ENCODE measurements at regions not wholly inside any gene's neighbourhood (a gene's known extent, or its start where the extent isn't known, plus 50 kb on each side); places are given as distances from the start of the nearest gene placed in this dataset.

DNA sequence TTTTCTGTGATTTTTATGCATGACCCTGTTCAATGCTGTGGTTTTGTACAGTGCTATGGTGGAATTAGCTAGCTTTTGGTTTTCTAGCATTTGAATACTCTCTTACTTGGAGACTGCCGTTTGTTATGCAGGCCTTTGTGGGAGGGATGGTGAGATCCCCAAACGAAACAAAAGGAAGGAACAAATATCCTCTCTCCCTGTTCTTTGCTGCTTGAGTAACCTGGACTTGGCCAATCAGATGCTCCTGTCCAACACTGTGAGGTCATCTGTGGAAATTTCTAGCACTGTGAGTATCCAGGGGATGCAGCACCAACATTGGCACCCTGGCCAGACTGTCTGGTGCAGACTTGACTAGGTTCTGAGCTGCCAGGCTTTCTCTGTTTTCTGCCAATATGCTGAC is 314.4 kb downstream of the ANKRD30A start:
- Histone ChIP-seq H3K4me1 (no peaks in the 10 kb centered on the region), H3K27me3 (no peaks in the 10 kb centered on the region), H3K36me3 (no peaks in the 10 kb centered on the region), H3K9me3 (no peaks in the 10 kb centered on the region), H3K4me3 (no peak overlapping the region), H3K27ac (no peak overlapping the region)
- 63 to 67% (median 65%) methylated on average over 2 of the region's 2 CpGs for WGBS, 5 donors
- intact Hi-C loops (cut with DNase I; ENCODE audit: low total_unique reads): no loop called here
- TF ChIP-seq EP300 (IDR thresholded peaks at IDR 0.05) (no peak), POLR2A (IDR thresholded peaks at IDR 0.05) (no peak), CTCF (IDR thresholded peaks at IDR 0.05) (no peak), POLR2AphosphoS5 (IDR thresholded peaks at IDR 0.05) (no peak)
- no peak for DNase-seq

DNA sequence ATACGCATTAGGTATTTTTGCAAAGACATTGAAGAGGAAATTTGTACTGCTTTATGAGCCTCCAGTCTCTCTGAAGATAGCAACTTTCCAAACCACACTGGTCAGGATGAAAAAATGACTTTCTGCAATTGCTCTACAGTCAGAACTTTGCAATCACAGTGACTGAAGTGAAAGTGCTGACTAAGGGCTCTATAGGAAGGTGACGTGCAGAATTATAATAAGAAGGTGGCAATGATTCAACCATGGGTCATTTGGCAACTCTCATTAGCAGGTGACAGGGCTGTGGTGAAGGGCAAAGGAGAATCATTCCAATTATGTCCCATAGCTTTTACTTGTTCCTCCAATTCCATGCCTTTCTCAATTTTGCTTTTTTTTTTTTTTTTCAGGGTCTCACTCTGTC is 311.0 kb downstream of the ANKRD30A start:
- no peak for TF ChIP-seq EP300 (IDR thresholded peaks at IDR 0.05)
- no peak for TF ChIP-seq POLR2A (IDR thresholded peaks at IDR 0.05)
- no peak for TF ChIP-seq CTCF (IDR thresholded peaks at IDR 0.05)
- no peak for TF ChIP-seq POLR2AphosphoS5 (IDR thresholded peaks at IDR 0.05)
- Histone ChIP-seq H3K27me3 (no peaks in the 10 kb centered on the region), H3K4me3 (no peak overlapping the region), H3K9me3 (no peaks in the 10 kb centered on the region), H3K4me1 (no peaks in the 10 kb centered on the region), H3K27ac (no peak overlapping the region), H3K36me3 (no peaks in the 10 kb centered on the region)
- intact Hi-C loops (cut with DNase I; ENCODE audit: low total_unique reads): no loop called here
- DNase-seq: no peak
- WGBS, 5 donors: 64 to 73% (median 69%) methylated on average over 2 of the region's 2 CpGs

DNA sequence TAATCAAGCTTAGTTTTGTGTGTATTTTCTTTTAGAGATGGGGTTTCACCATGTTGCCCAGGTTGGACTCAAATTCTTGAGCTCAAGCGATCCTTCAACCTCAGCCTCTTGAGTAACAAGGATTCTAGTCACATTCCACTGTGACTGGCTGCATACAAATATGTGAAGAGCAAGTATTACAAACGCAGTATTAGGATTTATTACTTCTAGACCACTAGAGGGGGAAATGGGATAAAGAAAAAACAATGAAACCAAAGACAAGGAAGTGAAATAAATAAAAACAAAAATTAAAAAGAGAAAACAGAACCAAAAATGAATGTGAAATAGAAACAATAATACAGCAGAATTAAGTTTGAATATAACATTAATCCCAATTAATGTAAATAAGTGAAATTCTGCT is 308.7 kb downstream of the ANKRD30A start:
- 36 to 47% (median 46%) methylated on average over 2 of the region's 2 CpGs for WGBS, 5 donors
- intact Hi-C loops (cut with DNase I; ENCODE audit: low total_unique reads): no loop called here
- TF ChIP-seq CTCF (IDR thresholded peaks at IDR 0.05): peak in 1 of 7 experiments; percentile 29
- TF ChIP-seq POLR2A (IDR thresholded peaks at IDR 0.05): no peak
- no peak overlapping the region for H3K27ac ChIP-seq
- DNase-seq: no peak
- no peak overlapping the region for H3K4me3 ChIP-seq
- no peaks in the 10 kb centered on the region for H3K36me3 ChIP-seq
- no peaks in the 10 kb centered on the region for H3K9me3 ChIP-seq
- H3K4me1 ChIP-seq: no peaks in the 10 kb centered on the region
- H3K27me3 ChIP-seq: no peaks in the 10 kb centered on the region
